ENCODE measurements at regions not wholly inside any gene's neighbourhood (a gene's known extent, or its start where the extent isn't known, plus 50 kb on each side); places are given as distances from the start of the nearest gene placed in this dataset.

DNA sequence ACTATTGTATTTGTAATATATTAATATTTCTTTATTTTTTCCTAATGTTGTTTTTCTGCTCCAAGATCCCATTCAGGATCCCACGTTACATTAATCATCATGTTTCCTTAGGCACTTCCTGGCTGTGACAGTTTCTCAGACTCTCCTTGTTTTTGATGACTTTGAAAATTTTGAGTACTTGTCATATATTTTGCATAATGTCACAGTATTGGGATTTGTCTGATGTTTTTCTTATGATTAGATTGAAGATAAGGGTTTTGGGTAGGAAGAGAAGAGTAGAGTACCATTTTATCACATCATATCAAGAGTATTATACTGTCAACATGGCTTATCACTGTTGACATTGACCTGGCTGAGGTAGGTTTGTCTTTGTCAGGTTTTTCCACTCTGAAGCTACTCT lies 146.3 kb upstream of the TPK1 start:
- no peak overlapping the region for H3K4me3 ChIP-seq (ENCODE audit: low read depth, low read length)
- DNase-seq (ENCODE audit: low read depth): no peak
- TF ChIP-seq, protein P1, sequence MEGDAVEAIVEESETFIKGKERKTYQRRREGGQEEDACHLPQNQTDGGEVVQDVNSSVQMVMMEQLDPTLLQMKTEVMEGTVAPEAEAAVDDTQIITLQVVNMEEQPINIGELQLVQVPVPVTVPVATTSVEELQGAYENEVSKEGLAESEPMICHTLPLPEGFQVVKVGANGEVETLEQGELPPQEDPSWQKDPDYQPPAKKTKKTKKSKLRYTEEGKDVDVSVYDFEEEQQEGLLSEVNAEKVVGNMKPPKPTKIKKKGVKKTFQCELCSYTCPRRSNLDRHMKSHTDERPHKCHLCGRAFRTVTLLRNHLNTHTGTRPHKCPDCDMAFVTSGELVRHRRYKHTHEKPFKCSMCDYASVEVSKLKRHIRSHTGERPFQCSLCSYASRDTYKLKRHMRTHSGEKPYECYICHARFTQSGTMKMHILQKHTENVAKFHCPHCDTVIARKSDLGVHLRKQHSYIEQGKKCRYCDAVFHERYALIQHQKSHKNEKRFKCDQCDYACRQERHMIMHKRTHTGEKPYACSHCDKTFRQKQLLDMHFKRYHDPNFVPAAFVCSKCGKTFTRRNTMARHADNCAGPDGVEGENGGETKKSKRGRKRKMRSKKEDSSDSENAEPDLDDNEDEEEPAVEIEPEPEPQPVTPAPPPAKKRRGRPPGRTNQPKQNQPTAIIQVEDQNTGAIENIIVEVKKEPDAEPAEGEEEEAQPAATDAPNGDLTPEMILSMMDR (conservative IDR thresholded peaks at IDR 0.05; ENCODE audit: low read depth, low read length): no peak

GRCh38 chr7:144975882-144976281 lies 140.0 kb upstream of the TPK1 start:
- DNase-seq (ENCODE audit: low read depth): no peak

DNA sequence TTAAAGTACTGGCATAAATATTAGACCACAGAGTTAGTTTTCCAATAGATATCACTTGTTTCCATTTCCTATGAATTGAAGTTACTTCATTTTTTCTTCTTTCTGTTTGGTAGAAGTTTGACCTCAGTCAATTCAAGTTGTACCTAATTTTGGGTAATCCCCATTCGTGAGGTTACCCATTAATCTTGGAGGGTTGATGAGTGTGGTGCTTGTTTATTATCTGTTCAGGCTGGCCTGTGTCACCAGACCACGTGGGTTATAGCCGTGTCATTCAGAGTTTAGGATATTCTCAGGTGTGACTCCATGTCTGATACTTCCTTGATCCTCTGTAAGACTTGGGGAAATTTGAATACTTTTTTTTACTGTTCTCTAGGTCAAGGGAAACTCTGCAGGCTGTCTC lies 133.9 kb upstream of the TPK1 start:
- H3K4me3 ChIP-seq (ENCODE audit: low read depth, low read length): no peak overlapping the region
- no peak for DNase-seq (ENCODE audit: low read depth)
- TF ChIP-seq, protein P1 (conservative IDR thresholded peaks at IDR 0.05; ENCODE audit: low read depth, low read length): no peak

More at GRCh38 chr7:144975882-144976281, 140.0 kb upstream of the TPK1 start:
- no peak overlapping the region for H3K4me3 ChIP-seq (ENCODE audit: low read depth, low read length)
- TF ChIP-seq, protein P1 (conservative IDR thresholded peaks at IDR 0.05; ENCODE audit: low read depth, low read length): no peak

DNA sequence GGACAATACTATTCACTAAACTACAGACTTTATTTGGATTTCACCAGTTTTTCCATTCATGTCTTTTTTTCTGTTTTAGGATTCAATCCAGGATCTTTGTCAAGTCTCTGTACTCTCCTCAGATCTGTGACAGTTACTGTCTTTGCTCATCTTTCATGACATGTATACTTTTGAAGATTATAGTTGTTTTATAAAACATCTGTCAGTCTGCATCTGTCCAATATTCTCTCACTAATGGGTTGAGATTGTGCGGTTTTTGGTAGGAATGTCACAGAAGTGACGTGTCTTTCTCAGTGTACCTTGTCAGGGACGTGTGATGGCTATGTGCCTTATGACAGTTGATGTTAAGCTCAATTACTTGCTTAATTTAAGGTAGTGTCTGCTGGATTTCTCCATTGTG lies 124.9 kb upstream of the TPK1 start:
- DNase-seq (ENCODE audit: low read depth): no peak
- TF ChIP-seq, protein P1 (conservative IDR thresholded peaks at IDR 0.05; ENCODE audit: low read depth, low read length): no peak

DNA sequence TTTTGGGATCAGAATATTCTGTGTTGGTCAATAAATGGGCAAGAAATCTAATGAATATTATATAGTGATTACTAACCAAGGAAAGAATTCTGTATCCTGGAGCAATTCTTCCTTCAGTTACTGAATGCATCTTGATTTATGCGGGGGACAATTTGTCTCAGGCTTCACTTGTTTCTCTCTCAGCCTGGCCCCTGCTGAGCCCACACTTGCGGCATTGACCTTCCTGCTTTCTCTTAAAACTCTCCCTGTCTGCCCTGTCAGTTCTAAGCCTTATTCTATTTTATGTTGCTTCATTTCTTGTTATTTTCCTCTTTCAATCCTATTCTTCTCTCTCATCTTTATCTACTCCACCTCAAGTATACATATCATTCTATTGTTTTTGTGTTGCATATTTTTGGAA lies 122.1 kb upstream of the TPK1 start:
- no peak for DNase-seq (ENCODE audit: low read depth)
- no peak overlapping the region for H3K4me3 ChIP-seq (ENCODE audit: low read depth, low read length)
- TF ChIP-seq, protein P1 (conservative IDR thresholded peaks at IDR 0.05; ENCODE audit: low read depth, low read length): no peak

More for the DNA sequence above, 124.9 kb upstream of the TPK1 start:
- no peak overlapping the region for H3K4me3 ChIP-seq (ENCODE audit: low read depth, low read length)

DNA sequence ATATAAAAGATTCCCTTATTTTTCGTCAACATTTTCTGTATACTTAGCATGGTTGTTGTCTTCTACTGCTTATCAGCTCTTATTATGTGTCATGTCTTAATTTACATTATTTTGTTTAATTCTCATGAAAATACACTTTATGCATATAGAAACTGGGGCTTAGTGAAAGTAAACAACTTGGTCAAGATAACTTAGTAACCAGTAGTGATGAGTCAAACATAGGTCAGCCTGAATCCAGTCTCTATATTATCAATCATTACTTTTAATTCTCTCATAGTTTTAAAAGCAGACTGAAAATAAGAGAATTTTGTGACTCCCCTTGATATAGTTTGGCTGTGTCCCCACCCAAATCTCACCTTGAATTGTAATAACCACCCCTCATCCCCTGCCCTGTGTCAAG lies 119.6 kb upstream of the TPK1 start:
- TF ChIP-seq, protein P1 (conservative IDR thresholded peaks at IDR 0.05; ENCODE audit: low read depth, low read length): no peak
- DNase-seq (ENCODE audit: low read depth): no peak
- no peak overlapping the region for H3K4me3 ChIP-seq (ENCODE audit: low read depth, low read length)

DNA sequence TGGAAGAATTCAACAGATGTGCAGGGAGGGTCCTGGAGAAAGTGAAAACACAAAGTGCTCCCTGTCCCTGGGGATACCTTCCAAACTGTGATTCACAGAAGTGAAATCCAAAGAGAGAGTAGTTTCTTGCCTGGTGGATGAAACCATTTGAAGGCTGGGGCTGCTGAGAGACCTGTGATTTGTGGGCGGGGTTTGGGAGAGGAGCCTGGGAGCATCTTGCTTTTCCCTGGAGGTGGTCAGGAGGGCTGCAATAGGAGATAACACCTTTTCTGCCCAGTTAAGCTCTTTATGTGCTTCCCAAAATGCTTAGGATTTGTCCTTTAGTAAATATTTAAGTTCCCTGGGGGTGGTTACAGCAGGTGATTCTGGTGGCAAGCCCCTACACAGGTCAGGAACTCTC lies 105.3 kb upstream of the TPK1 start:
- no peak for DNase-seq (ENCODE audit: low read depth)
- H3K4me3 ChIP-seq (ENCODE audit: low read depth, low read length): no peak overlapping the region
- TF ChIP-seq, protein P1 (conservative IDR thresholded peaks at IDR 0.05; ENCODE audit: low read depth, low read length): no peak

Measured in epithelial cell of proximal tubule (primary cell).